Thoracic aorta (tissue), 2 donors: ENCODE measurements at regions not wholly inside any gene's neighbourhood (a gene's known extent, or its start where the extent isn't known, plus 50 kb on each side); places are given as distances from the start of the nearest gene placed in this dataset.
"Not testable (repeated sequence)": the region's sequence is repeated elsewhere in the genome, so short reads cannot be mapped to it uniquely, and the experiment has no call there.

Experiments used
- ATAC-seq: fragments of 150-250 bp; one replicate; pipeline ENCODE4 v1.8.0; 2017; ENCODE audit warnings: low read depth; ENCODE audit not compliant: insufficient number of reproducible peaks, low FRiP score
- DNase-seq: peaks from one replicate; pipeline ENCODE4 v3.0.0-alpha.2; 2020; ENCODE audit warnings: low spot score
- H3K27ac ChIP-seq, 2 donors: fragments of 200-600 bp; sonication (generic); 1 replicate in 1 of 2; 2 replicates in 1 of 2; pipeline ENCODE4 v1.5.1; 2016; ENCODE audit warnings: mild to moderate bottlenecking in 2 of 2, moderate library complexity in 2 of 2
- H3K27me3 ChIP-seq: fragments of 200-600 bp; sonication (generic); replicated peaks from 2 replicates; pipeline ENCODE4 v1.6.0; 2016; ENCODE audit warnings: mild to moderate bottlenecking; ENCODE audit not compliant: insufficient read depth
- H3K36me3 ChIP-seq: fragments of 200-600 bp; sonication (generic); one replicate; pipeline ENCODE4 v1.5.1; 2016
- H3K4me1 ChIP-seq, 2 donors: fragments of 200-600 bp; sonication (generic); 1 replicate in 1 of 2; 2 replicates in 1 of 2; pipeline versions ENCODE4 v1.5.1 to v1.6.0; 2016; ENCODE audit warnings: low read depth in 2 of 2, mild to moderate bottlenecking in 1 of 2; ENCODE audit not compliant: control insufficient read depth in 1 of 2
- H3K4me3 ChIP-seq: fragments of 200-600 bp; sonication (generic); 2 replicates; pipeline ENCODE4 v1.5.1; 2016; ENCODE audit warnings: mild to moderate bottlenecking
- H3K9me3 ChIP-seq: fragments of 200-600 bp; sonication (generic); 2 replicates; pipeline ENCODE4 v1.5.1; 2016
- CTCF ChIP-seq: fragments of 200-600 bp; sonication (generic); IDR thresholded peaks from one replicate; pipeline ENCODE4 v1.5.1; 2019; ENCODE audit warnings: antibody characterized with exemption

DNA sequence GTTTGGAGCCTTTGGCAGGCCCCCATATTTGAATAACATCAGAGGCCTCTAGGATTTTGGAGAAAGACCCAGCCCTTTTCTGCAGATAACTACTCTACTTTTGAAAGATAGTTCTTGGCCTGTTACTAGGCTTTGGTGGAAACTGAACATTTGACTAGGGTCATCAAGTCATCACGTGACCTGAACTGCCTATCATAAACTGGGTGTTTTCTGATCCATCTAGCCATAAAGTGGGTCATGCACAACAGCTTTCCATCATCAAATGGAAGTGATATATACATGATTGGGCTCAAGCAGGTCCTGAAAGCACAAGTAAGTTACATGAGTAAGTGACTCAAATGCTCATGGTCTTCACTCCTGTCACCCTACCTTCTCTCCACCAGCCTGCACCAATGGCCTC is 552.3 kb upstream of the GRM3 start:
- no peaks in the 10 kb centered on the region for H3K36me3 ChIP-seq
- no peaks in the 10 kb centered on the region for H3K27me3 ChIP-seq
- no peaks in the 10 kb centered on the region for H3K4me1 ChIP-seq
- H3K9me3 ChIP-seq = peaks cover 2% of the 10 kb centered on the region
- no peak overlapping the region for H3K27ac ChIP-seq
- ATAC-seq = no peak
- TF ChIP-seq CTCF = no peak
- DNase-seq = no peak
- H3K4me3 ChIP-seq = no peak overlapping the region

DNA sequence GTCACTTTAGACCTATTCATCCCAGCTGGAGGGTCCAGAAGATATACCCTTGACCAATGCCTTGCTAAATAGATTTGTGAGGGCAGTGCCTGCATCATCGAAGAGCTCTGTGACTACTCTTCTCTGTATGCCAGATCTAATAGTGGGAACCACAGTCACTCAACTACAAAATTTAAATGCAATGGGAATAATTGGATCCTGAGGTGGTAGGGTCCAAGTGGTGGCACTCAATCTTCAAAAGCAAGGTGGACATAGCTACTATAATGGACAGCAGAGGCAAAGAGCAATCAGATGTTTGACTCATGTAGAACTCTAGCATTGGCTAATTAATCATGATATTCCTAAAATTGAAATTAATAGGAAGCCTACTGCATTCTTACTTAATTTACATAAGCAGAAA is 554.3 kb upstream of the GRM3 start:
- no peak for DNase-seq
- Histone ChIP-seq H3K4me1 (no peaks in the 10 kb centered on the region), H3K9me3 (peaks cover 2% of the 10 kb centered on the region), H3K36me3 (no peaks in the 10 kb centered on the region), H3K27ac (no peak overlapping the region), H3K4me3 (no peak overlapping the region), H3K27me3 (no peaks in the 10 kb centered on the region)
- no peak for ATAC-seq
- no peak for TF ChIP-seq CTCF

DNA sequence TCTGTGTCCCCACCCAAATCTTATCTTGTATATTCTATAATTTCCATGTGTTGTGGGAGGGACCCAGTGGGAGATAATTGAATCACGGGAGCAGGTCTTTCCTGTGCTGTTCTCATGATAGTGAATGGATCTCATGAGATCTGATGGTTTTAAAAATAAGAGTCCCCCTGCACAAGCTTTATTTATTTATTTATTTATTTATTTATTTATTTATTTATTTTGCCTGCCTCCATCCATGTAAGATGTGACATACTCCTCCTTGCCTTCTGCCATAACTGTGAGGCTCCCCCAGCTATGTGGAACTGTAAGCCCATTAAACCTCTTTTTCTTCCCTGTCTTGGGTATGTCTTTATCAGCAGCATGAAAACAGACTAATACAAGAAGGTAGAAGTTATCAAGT is 579.1 kb upstream of the GRM3 start:
- H3K4me1 ChIP-seq, H3K27me3 ChIP-seq, DNase-seq, ATAC-seq, H3K36me3 ChIP-seq, H3K27ac ChIP-seq, H3K9me3 ChIP-seq, H3K4me3 ChIP-seq: not testable (repeated sequence)

GRCh38 chr7:86058649-86059048 is 585.1 kb upstream of the GRM3 start:
- no peak for TF ChIP-seq CTCF
- no peak overlapping the region for H3K4me3 ChIP-seq
- no peaks in the 10 kb centered on the region for H3K27me3 ChIP-seq
- no peak overlapping the region for H3K27ac ChIP-seq
- H3K4me1 ChIP-seq = no peaks in the 10 kb centered on the region
- peaks cover 3% of the 10 kb centered on the region for H3K9me3 ChIP-seq
- H3K36me3 ChIP-seq = no peaks in the 10 kb centered on the region
- DNase-seq (no peak), ATAC-seq (no peak)

DNA sequence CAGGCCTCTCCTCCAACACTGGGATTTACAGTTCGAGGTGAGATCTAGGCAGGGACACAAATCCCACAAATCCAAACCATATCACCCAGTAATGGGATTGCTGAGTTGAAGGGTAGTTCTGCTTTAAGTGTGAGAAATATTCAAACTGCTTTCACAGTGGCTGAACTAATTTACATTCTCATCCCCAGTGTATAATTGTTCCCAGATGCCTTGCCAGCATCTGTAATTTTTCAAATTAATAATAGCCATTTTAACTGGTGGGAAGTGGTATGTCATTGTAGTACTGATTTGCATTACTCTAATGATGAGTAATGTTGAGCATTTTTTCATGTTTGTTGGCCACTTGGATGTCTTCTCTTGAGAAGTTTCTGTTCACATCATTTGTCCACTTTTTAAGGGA is 592.8 kb upstream of the GRM3 start:
- no peak overlapping the region for H3K4me3 ChIP-seq
- no peak overlapping the region for H3K27ac ChIP-seq
- H3K4me1 ChIP-seq = no peaks in the 10 kb centered on the region
- no peak for TF ChIP-seq CTCF
- H3K36me3 ChIP-seq = no peaks in the 10 kb centered on the region
- no peak for ATAC-seq
- DNase-seq = no peak
- H3K9me3 ChIP-seq = no peaks in the 10 kb centered on the region
- no peaks in the 10 kb centered on the region for H3K27me3 ChIP-seq

DNA sequence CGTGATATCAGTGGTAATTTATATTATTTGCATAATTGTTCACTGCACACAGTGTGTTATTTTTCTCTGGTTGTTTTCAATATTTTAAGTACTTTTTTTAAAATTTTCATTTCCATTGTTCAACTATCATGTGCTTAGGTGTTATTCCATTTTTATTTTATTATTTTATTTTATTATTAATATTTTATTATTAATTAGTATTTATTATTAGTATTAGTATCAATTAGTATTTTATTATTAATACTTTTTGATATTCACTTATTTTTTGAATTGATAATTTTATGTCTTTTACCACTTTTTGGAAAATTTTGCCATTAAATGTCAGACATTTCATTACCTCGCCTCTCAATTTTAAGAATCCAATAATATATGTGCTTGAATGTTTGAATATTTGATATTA is 593.8 kb upstream of the GRM3 start:
- no peak overlapping the region for H3K4me3 ChIP-seq

GRCh38 chr7:86045197-86045596 is 598.5 kb upstream of the GRM3 start:
- H3K4me3 ChIP-seq, H3K9me3 ChIP-seq, ATAC-seq, H3K27me3 ChIP-seq, DNase-seq, H3K36me3 ChIP-seq, H3K4me1 ChIP-seq, H3K27ac ChIP-seq: not testable (repeated sequence)

More for the DNA sequence above, 593.8 kb upstream of the GRM3 start:
- Histone ChIP-seq H3K27ac (no peak overlapping the region), H3K27me3 (no peaks in the 10 kb centered on the region), H3K9me3 (no peaks in the 10 kb centered on the region), H3K4me1 (no peaks in the 10 kb centered on the region), H3K36me3 (no peaks in the 10 kb centered on the region)
- DNase-seq (no peak), ATAC-seq (no peak)
- no peak for TF ChIP-seq CTCF
